Left lobe of liver (tissue), 2 donors: ENCODE measurements at regions not wholly inside any gene's neighbourhood (a gene's known extent, or its start where the extent isn't known, plus 50 kb on each side); places are given as distances from the start of the nearest gene placed in this dataset.
"Not testable (repeated sequence)": the region's sequence is repeated elsewhere in the genome, so short reads cannot be mapped to it uniquely, and the experiment has no call there.

Experiments
- ATAC-seq: fragments of 200-7000 bp; cut with Tn5 transposase; one replicate; pipeline ENCODE4 v1.9.1; 2020; ENCODE audit warnings: mild to moderate bottlenecking, moderate library complexity
- DNase-seq: peaks from one replicate; pipeline ENCODE4 v3.0.0-alpha.2; 2020; ENCODE audit warnings: low spot score
- donor health status: DM: no; HTN: no; CAD: no; lungs with moderate emphysema.
- donor health status: DM: no; HTN: yes; CAD: no.

- ATAC-seq, DNase-seq: not testable (repeated sequence)
These were observed 80.7 kb downstream of the SPTSSA start for GRCh38 chr14:34381304-34381703.

DNA sequence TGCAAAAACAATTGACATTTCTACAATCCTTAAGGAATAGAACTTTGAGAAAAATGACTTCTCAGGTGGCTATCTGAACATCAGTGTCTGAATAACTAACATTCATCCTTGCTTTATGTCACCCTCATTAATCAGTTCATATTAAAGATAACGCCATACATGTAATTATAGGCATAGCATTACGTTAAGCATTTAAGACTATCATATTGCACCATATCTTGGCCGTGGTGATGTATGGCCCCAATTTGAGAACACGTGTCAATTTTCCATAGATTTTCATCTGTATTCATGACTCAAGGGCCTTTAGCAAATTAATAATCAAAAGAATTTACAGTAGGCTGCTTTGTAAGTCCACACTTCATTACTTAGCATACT lies 81.6 kb downstream of the SPTSSA start:
- no peak for DNase-seq

DNA sequence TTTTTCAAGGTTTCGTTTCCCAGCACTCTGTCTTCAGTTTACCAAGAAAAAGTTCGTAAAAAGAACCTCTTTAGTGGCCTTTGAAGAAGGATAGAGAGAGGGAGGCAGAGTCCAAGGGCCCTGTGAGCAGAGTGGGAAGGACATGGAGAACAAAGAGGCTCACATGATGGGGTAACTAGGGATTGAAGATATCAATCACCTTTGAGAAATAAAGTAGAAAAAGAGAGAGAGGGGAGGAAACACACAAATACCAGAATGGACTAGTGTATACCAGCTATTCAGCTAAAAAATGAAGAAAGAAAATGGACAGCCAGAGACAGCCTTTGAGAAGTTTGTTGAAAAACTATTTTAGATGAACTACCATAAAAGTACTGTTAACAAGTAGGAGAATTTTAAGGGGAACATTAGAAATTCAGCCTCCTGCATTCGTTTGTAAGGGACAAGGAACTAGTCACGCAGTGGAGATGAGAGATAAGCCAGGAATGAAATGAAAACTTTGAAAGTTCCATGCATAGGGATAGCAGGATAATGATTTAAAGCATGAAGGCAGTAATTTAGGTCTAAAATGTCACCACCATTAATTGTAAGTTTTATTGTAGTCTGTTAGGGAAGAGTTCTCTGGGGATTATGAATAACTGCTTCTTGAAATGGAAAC lies 82.1 kb downstream of the SPTSSA start:
- ATAC-seq (no peak), DNase-seq (no peak)

More for the DNA sequence above, 81.6 kb downstream of the SPTSSA start:
- no peak for ATAC-seq

- no peak for DNase-seq
- no peak for ATAC-seq
These were observed 85.3 kb downstream of the SPTSSA start for GRCh38 chr14:34376649-34377267.

DNA sequence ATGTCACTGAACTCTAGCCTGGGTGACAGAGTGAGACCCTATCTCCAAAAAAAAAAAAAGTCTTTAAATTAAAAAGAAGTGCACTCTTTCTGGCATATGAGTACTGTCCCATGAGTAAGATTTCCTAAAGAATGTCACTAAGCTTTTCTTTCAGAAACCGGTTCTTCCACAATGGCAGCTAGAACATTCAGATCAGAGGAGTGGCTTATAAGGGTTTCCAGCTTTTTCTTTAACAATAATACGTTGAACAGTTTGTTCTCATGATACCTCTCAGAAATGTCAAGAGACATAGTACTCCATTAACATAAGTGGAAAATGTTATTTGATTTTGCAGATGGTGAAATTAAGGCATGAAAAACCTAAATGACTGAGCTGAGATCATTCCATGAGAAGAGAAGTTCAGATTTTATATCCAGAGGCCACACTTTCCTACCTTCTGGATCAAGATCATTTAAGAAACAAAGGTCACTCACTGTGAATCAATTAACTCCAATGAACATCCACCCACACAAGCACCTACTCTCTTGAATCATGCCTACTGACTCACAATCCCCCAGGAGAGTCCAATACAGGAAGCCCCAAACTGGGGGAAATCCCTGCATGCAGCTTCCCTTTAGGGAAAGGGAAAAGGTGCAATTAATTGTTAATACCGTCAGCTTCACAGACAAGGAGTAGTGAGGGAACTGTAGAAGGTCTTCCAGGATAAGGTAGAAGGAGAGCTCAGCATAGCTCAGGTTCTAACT lies 86.9 kb downstream of the SPTSSA start:
- ATAC-seq (peak; percentile 66), DNase-seq (no peak)

GRCh38 chr14:34373191-34373590 lies 88.8 kb downstream of the SPTSSA start:
- DNase-seq (no peak), ATAC-seq (no peak)

- DNase-seq (no peak), ATAC-seq (no peak)
These were observed 89.3 kb downstream of the SPTSSA start for GRCh38 chr14:34372786-34373185.

- no peak for DNase-seq
- ATAC-seq, result no peak
These were observed 92.4 kb downstream of the SPTSSA start for GRCh38 chr14:34369648-34370030.

DNA sequence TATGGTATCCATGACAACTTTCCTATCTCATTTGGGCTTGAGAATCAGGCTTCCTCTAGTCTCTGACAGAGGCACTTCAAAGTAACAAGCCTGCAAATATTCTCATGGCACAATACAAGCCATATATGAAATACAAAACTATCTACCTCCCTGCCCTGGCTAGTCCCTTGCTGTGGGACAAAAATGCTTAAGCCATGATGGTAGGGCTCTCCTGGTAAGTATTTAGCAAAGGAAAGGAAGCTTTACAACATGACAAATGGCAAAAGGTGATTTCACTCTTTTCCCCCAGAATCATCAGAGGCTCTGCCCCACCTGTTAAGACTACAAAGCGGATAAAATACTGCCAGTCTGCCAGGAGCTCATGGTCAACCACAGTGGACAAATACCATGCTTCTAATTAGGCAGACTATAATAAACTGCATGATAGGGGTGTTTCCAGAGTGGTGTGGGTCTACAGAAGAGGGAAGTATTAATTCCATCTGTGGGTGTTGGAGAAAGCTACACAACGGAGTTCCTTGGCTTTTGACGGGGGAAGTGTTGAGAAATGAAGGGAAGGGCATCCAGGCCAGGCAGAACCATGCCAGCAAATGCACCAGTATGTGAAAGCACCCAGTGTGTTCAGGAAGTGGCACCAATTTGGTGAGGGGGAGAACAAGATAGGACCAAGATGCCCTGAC lies 92.9 kb downstream of the SPTSSA start:
- no peak for DNase-seq
- ATAC-seq, result peak; percentile 33

DNA sequence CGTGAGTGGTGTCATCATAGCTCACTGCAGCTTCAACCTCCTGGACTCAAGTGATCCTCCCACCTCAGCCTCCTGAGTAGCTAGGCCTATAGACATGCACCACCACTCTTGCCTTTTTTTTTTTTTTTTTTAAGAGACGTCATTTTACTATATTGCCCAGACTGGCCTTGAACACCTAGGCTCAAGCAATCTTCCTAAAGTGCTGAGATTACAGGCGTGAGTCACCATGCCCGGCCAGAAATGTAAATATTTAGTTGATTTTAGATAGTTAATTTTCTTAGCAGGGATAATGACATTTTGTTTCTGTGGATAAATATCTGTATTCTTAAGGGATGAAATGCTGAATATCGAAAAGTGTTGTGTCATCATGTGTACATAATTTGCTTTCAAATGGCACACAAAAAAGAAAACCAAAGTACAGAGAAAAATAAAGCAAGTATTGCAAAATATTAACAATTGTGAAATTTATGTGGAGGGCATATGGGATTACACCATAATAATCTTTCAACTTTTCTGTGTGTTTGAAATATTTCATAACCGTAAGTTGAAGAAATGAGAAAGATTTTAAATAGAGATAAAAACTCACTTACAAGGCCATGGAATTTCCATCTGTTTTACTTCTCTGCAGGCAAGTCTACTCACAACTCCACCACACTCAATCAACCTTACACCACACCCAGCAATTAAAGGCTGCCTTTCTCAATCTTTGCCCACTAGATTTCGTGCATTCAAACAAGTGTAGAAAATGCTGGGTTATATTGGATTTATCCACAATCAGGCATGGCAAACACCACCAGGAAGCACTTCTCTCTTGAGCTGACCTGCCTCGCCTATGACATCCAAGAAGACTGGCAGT lies 93.7 kb downstream of the SPTSSA start:
- DNase-seq (no peak), ATAC-seq (peak; percentile 60)

- no peak for DNase-seq
- ATAC-seq, result peak; percentile 86
These were observed 96.6 kb downstream of the SPTSSA start for GRCh38 chr14:34365309-34365915.

DNA sequence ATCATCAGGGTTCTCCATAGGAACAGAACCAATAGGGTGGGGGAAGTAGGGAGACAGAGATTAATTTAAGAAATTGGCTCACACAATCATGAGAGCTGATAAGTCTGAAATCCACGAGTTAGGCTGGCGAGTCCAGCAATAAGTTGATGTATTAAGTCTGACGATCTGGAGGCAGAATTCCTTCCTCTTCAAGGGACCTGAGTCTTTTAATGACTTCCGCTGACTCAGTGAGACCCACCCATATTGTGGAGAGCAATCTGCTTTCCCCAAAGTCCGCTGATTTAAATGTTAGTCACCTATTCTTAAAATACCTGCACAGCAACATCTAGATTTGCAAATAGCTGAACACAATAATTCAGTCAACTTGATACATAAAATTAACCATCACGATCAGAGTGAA lies 97.8 kb downstream of the SPTSSA start:
- no peak for ATAC-seq

GRCh38 chr14:34363733-34364134 lies 98.3 kb downstream of the SPTSSA start:
- DNase-seq (no peak), ATAC-seq (no peak)

More for the DNA sequence above, 97.8 kb downstream of the SPTSSA start:
- no peak for DNase-seq

- DNase-seq (no peak), ATAC-seq (no peak)
These were observed 99.3 kb downstream of the SPTSSA start for GRCh38 chr14:34362641-34363251.

GRCh38 chr14:34361504-34362011 lies 100.5 kb downstream of the SPTSSA start:
- peak; percentile 24 for ATAC-seq
- DNase-seq, result no peak

DNA sequence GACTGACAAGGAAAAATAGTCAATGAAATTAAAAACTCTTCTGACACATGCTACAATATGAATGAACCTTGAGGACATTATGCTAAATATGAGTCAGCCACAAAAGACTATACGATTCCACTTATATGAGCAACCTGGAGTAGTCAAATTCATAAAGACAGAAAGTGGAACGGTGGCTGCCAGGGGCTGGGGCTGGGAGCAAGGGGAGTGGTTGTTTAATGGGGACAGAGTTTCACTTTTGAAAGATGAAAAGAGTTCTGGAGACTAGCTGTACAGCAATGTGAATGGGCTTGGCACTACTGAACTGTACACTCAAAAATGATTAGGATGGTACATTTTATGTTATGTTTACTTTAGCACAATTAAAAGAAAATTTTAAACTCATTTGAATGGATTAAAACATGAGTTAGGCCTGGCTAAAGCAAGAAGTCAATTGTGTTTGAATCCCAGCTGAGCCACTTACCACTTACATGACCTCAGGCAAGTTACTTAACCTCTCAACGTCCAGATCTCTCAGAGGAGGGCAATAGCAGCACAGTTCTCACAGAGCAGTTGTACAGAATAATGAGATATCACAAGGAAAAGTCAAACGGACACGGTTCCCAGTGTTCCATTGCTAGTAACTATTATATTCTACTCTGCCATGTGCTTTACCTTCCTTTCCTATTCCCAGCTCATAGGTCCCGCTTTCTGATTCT lies 102.5 kb downstream of the SPTSSA start:
- DNase-seq (no peak), ATAC-seq (no peak)

GRCh38 chr14:34356264-34356654 lies 105.8 kb downstream of the SPTSSA start:
- DNase-seq (no peak), ATAC-seq (no peak)

DNA sequence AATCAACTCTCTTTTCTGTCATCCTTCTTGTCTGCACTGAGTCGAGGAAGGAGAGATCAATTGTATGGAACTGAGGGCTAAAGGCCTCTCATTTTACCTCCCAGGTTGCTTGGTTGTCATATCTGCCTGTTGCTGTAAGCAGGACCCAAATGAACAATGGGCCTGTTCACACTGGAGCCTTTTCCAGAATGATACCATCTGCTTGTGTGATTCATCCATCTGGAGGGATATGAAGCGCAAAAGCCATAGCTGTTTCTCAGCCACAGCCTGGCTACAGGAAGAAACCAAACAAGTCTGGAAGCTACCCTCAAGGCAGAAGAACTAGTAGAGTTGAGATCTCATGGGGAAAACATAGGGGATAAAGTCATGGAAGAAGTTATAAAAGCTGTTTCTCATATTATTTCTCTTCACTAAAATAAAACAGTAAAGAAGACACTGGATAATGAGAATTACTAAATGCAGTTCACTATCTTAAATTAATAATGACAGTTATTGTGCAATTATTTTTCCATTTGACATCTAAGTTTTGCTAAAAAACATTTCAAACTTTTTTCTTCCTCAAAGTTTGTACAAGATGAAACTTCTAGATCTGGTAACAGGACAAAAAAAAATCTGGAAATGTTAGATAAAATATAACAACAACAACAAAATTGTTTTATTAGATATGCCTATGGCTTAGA lies 106.3 kb downstream of the SPTSSA start:
- no peak for ATAC-seq
- DNase-seq, result no peak
